ENCODE measurements at regions not wholly inside any gene's neighbourhood (a gene's known extent, or its start where the extent isn't known, plus 50 kb on each side); places are given as distances from the start of the nearest gene placed in this dataset.

- no peak for DNase-seq
Measured at GRCh38 chr9:126556560-126557250, 57.0 kb upstream of the LMX1B start.

GRCh38 chr9:126558051-126558665 is 55.6 kb upstream of the LMX1B start:
- DNase-seq: peak; percentile 51

- DNase-seq: no peak
Measured at GRCh38 chr9:126559296-126559695, 54.4 kb upstream of the LMX1B start.

- DNase-seq: no peak
Measured at GRCh38 chr9:126561582-126561981, 52.1 kb upstream of the LMX1B start.

- DNase-seq: no peak
Measured at GRCh38 chr9:126563556-126563955, 50.2 kb upstream of the LMX1B start.

Data from activated effector memory CD4-positive, alpha-beta T cell treated with Interleukin-2 at 50 U/mL for 16 hours (primary cell).